Stimulated activated naive CD8-positive, alpha-beta T cell treated with anti-CD3 and anti-CD28 coated beads, Interleukin-15, amount 100 ng/mL, for 72 hours (primary cell): ENCODE measurements at regions not wholly inside any gene's neighbourhood (a gene's known extent, or its start where the extent isn't known, plus 50 kb on each side); places are given as distances from the start of the nearest gene placed in this dataset.
A peak's percentile ranks its signal among the peaks of the same experiment; 100 is the strongest.

Source experiments
- ATAC-seq: fragments of 150-1000 bp; cut with Tn5 transposase; 2 replicates; pipeline ENCODE4 v1.10.0; 2021; ENCODE audit warnings: mild to moderate bottlenecking, moderate library complexity
- DNase-seq, 2 donors: peaks; one replicate each; pipeline ENCODE4 v3.0.0; 2021 to 2022
- H3K27ac Mint-ChIP-seq, 2 donors: one replicate each; pipeline ENCODE4 v1.8.0; 2022; ENCODE audit warnings: mild to moderate bottlenecking in 2 of 2, mixed read lengths in 2 of 2, moderate library complexity in 2 of 2
- H3K27me3 Mint-ChIP-seq: one replicate; pipeline ENCODE4 v1.8.0; 2022; ENCODE audit warnings: mixed read lengths
- H3K4me1 Mint-ChIP-seq: one replicate; pipeline ENCODE4 v1.8.0; 2022; ENCODE audit warnings: mild to moderate bottlenecking, mixed read lengths
- H3K4me3 Mint-ChIP-seq, 2 donors: one replicate each; pipeline ENCODE4 v1.8.0; 2022; ENCODE audit warnings: mild to moderate bottlenecking in 2 of 2, mixed read lengths in 2 of 2, moderate library complexity in 1 of 2
- H3K9me3 Mint-ChIP-seq, 2 donors: one replicate each; pipeline ENCODE4 v1.8.0; 2022; ENCODE audit warnings: mixed read lengths in 2 of 2

DNA sequence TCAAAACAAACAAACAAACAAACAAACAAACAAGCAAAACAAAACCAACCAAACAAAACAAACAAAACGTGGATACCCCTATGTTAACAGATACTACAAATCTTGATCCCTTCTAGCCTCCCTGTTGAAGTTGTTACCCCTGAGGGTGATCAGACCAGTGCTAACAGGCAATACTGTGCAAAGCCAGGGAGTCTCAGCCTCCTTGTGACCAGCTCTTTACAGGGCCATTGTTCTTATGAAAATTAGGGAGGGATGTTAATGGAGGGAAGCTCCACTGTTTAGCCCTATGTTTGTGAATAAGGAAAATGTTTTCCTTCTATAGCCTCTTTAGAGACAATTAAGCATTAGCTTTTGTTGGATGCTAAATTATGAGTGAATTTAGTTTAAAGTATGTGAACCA lies 1072.1 kb upstream of the WWC1 start:
- DNase-seq (no peak), ATAC-seq (no peak)
- no peak overlapping the region for H3K27ac Mint-ChIP-seq
- peaks cover 0 to 5% of the 10 kb centered on the region in 2 donors for H3K9me3 Mint-ChIP-seq
- H3K4me1 Mint-ChIP-seq, result no peaks in the 10 kb centered on the region
- no peaks in the 10 kb centered on the region for H3K27me3 Mint-ChIP-seq
- H3K4me3 Mint-ChIP-seq, result no peak overlapping the region

DNA sequence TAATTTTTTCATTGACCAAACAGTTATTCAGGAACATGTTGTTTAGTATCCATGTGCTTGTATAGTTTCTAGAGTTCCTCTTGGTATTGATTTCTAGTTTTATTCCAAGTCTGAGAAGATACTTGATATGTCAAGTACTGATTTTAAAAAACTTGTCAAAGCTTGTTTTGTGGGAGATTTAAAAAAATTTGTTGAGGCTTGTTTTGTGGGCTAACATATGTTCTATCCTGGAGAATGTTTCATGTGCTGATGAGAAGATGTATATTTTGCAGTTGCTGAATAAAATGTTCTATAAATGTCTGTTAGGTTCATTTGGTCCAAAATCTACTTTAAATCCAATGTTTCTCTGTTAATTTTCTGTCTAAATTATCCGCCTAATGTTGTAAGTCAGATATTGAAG lies 1065.1 kb upstream of the WWC1 start:
- DNase-seq (no peak), ATAC-seq (no peak)
- Mint-ChIP-seq H3K4me3 (no peak overlapping the region), H3K4me1 (no peaks in the 10 kb centered on the region), H3K27ac (no peak overlapping the region), H3K27me3 (no peaks in the 10 kb centered on the region), H3K9me3 (peaks cover 22 to 26% of the 10 kb centered on the region in 2 donors)

DNA sequence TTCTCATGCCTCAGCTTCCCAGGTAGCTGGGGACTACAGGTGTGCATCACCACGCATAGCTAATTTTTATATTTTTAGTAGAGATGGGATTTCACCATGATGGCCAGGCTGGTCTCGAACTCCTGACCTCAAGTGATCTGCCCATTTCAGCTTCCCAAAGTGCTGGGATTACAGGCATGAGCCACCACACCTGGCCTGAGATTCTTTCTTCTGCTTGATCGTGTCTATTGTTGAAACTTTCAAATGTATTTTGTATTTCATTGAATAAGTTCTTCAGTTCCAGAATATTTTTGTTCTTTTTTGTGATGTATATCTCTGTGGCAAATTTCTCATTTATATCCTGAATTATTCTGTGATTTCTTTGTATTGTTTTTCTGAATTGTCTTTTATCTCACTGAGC lies 1063.3 kb upstream of the WWC1 start:
- Mint-ChIP-seq H3K4me1 (no peaks in the 10 kb centered on the region), H3K27me3 (no peaks in the 10 kb centered on the region), H3K27ac (no peak overlapping the region), H3K4me3 (no peak overlapping the region), H3K9me3 (peaks cover 24 to 26% of the 10 kb centered on the region in 2 donors)
- ATAC-seq (no peak), DNase-seq (no peak)

DNA sequence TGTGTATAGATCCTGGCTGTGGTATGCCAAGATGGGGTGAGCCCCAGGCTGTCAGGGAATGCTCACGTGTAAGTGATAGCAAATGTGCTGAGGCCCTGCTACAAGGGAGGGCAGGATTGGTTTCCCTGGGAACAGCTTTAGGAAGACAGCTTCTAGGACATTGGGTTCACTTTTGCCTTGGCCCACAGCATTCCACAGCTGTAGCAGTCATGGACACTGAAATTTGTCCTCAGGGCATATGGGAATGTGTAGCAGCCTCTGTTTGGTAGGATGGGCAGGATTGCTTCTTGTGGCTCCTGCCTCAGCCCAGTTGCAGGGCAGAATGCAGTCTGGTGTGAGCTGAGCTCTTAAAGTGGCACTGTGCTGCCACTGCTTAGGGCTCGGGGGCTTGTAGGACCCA lies 1061.7 kb upstream of the WWC1 start:
- no peak for ATAC-seq
- DNase-seq, result no peak
- no peak overlapping the region for H3K4me3 Mint-ChIP-seq
- H3K4me1 Mint-ChIP-seq, result no peaks in the 10 kb centered on the region
- H3K27ac Mint-ChIP-seq, result no peak overlapping the region
- H3K27me3 Mint-ChIP-seq, result no peaks in the 10 kb centered on the region
- peaks cover 19 to 27% of the 10 kb centered on the region in 2 donors for H3K9me3 Mint-ChIP-seq

DNA sequence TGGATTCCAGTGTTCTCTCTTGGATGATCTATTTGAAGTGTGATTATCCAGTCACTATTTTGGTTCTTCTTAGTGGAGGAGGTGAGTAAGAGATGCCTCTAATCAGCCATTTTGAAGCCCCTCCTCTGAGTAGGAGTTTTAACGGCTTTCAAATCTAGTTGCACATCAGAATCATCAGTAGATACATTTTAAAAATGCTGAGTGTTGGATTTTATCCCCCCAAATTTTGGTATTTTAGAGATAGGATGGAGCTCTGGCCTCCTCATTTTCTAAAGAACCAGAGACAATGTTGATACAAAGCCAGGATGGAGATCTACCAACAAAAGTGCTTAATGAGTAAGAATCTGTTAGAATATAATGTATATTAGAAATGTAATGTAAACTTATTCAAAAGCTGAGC lies 1061.0 kb upstream of the WWC1 start:
- Mint-ChIP-seq H3K4me3 (no peak overlapping the region), H3K27me3 (no peaks in the 10 kb centered on the region), H3K9me3 (peaks cover 19 to 30% of the 10 kb centered on the region in 2 donors), H3K4me1 (no peaks in the 10 kb centered on the region), H3K27ac (no peak overlapping the region)
- ATAC-seq (no peak), DNase-seq (no peak)

DNA sequence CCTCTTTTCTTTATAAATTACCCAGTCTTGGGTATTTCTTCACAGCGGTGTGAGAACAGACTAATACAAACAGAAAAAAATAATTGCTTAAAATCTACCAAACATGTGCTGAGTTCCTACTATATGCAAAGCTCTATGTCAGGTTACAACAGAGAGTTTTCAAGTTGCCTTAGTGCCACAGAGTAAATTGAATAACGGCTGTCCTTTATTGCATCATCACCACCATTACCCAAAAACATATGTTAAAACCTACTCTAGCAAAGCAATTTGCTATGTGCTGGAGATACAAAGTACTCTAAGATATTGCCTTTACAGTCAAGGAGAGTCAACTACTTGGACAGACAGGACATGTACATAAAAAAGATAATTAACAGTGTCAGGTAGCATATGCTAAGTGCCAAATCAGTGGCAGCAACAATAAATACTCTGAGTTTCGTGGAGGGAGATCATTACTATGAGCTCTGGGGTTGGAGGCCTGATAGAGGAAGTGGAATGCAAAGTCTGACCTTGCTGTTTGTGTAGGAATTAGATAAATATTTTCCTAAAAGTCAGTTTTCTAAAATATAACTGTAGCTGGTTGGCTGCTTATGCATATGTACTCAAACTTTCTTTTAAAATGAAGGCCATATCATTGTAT lies 1058.7 kb upstream of the WWC1 start:
- H3K4me1 Mint-ChIP-seq, result no peaks in the 10 kb centered on the region
- DNase-seq, result no peak
- no peak overlapping the region for H3K4me3 Mint-ChIP-seq
- H3K27ac Mint-ChIP-seq, result no peak overlapping the region
- peaks cover 13 to 21% of the 10 kb centered on the region in 2 donors for H3K9me3 Mint-ChIP-seq
- no peak for ATAC-seq
- no peaks in the 10 kb centered on the region for H3K27me3 Mint-ChIP-seq

DNA sequence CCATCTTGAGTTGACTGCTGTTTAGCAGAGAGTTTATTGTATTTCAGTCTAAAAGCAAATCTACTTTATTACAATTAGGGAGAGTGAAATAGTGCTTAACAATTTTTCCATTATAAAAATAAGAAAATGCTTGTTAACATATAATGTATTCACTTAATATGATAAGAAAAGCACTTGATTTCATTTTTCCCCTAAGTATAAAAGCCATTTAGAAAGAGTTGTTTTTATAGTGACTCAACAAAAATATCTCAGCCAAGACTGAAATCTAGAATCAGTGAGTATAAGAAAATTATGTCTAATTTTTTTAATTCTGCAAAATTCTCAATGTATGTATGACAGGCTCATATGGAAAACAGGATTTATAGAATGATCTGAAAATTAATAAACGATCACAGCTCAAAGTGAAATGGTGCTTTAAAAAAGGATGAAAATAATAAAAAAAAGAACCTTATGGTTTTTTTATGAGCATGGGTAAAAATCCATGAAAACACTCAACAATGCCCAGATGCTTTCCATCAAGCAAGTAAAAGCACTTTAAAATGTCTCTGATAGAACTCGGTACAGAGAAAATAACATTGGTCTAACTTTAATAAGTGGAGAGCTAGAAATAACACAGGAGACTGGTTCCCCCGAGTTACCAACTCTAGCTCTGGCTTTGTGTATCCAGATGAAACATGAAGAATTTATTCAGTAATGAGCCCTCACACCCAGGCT lies 1057.8 kb upstream of the WWC1 start:
- no peak overlapping the region for H3K4me3 Mint-ChIP-seq
- no peak overlapping the region for H3K27ac Mint-ChIP-seq
- ATAC-seq, result no peak
- H3K4me1 Mint-ChIP-seq, result no peaks in the 10 kb centered on the region
- peaks cover 13 to 20% of the 10 kb centered on the region in 2 donors for H3K9me3 Mint-ChIP-seq
- DNase-seq, result no peak
- no peaks in the 10 kb centered on the region for H3K27me3 Mint-ChIP-seq

DNA sequence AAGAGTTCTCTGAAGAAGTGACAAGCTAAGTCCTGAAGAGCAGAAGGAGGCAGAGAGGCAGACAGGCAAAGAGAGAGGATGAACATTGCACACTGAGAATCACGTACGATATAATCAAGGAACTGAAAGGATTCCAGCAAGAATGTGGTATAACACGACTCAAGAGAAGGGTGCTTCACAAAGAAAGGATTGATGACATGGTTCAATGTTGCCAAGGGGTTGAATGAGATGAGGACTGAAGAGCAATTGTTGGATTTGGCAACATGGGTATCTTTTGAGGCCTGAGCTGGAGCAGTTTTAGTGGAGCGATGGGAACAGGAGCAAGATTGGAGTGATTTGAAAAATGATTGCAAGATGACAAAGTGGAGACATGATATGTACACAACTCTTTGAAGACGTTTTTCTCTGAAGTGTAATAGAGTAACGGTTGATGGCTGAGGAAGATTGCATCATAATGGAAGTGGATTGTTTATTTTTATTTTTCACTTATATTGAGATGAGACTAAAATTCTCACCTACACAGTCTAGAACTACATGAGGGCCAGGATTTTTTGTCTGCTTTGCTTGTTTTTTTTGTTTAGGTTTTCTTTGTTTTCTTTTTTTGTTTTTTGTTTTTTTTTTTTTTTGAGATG lies 1049.9 kb upstream of the WWC1 start:
- DNase-seq (no peak), ATAC-seq (no peak)
- H3K4me3 Mint-ChIP-seq, result no peak overlapping the region
- H3K27me3 Mint-ChIP-seq, result no peaks in the 10 kb centered on the region
- no peaks in the 10 kb centered on the region for H3K4me1 Mint-ChIP-seq
- no peak overlapping the region for H3K27ac Mint-ChIP-seq
- H3K9me3 Mint-ChIP-seq, result peaks cover 0 to 20% of the 10 kb centered on the region in 2 donors

DNA sequence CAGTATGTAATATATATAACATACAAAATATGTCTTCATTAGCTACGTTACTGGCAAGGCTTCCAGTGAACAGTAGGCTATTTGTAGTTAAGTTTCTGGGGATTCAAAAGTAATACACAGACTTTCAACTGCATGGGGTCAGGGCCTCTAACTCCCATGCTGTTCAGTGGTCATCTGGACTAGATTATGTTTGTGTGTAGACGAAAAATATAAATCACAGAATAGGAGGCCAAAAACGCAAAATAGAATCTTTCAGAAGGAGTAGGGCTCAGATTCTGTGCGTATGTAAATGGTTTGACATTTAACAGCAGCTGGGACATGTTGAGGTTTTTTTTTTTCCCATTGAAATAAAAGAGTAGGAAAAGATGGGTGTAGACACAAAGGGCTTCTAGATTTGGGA lies 1048.7 kb upstream of the WWC1 start:
- H3K4me3 Mint-ChIP-seq, result no peak overlapping the region
- no peak for DNase-seq
- no peaks in the 10 kb centered on the region for H3K4me1 Mint-ChIP-seq
- H3K27ac Mint-ChIP-seq, result no peak overlapping the region
- H3K27me3 Mint-ChIP-seq, result no peaks in the 10 kb centered on the region
- H3K9me3 Mint-ChIP-seq, result peaks cover 0 to 20% of the 10 kb centered on the region in 2 donors
- ATAC-seq, result no peak

DNA sequence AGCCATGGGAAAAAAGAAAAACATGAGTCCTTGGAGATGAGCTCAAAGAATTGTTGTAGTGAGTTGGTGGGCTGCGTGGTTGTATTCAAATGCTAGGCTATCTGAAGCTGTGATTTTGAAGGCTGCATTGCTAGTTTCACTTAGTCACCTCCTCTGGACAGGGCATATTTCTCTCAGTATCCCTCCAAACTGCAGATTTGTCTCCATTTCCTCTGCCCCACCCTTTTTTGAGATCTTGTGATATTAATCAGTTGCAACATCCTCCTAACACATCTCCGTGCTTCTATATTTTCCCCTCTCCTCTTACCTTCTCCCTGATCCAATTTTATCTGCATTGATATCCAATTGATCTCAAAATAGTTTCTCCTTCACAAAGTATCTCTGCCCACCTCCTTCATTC lies 1048.0 kb upstream of the WWC1 start:
- Mint-ChIP-seq H3K4me3 (no peak overlapping the region), H3K27ac (no peak overlapping the region), H3K9me3 (peaks cover 0 to 24% of the 10 kb centered on the region in 2 donors), H3K27me3 (no peaks in the 10 kb centered on the region), H3K4me1 (no peaks in the 10 kb centered on the region)
- ATAC-seq, result no peak
- no peak for DNase-seq

DNA sequence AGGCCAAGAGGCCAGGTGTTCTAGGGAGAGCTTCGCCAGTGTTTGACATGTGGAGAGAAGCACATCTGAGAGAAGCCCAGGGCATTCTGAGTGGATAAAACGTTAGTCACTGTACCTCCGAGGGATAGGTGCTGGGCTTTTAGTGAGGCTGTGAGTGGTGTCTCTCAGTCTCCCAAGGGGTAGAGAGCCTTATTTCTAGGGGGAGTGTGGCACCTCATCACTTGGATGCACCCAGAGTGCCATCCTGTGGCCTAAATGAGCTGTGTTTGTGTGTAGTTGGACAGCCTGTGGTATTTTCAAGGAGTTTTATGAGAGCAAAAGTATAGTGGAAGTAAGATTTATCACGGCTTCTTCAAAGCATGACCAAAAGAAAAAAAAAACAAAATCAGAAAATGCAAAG lies 1046.9 kb upstream of the WWC1 start:
- H3K4me3 Mint-ChIP-seq, result no peak overlapping the region
- no peaks in the 10 kb centered on the region for H3K27me3 Mint-ChIP-seq
- no peak for ATAC-seq
- H3K4me1 Mint-ChIP-seq, result no peaks in the 10 kb centered on the region
- no peak for DNase-seq
- H3K9me3 Mint-ChIP-seq, result peaks cover 0 to 17% of the 10 kb centered on the region in 2 donors
- no peak overlapping the region for H3K27ac Mint-ChIP-seq

DNA sequence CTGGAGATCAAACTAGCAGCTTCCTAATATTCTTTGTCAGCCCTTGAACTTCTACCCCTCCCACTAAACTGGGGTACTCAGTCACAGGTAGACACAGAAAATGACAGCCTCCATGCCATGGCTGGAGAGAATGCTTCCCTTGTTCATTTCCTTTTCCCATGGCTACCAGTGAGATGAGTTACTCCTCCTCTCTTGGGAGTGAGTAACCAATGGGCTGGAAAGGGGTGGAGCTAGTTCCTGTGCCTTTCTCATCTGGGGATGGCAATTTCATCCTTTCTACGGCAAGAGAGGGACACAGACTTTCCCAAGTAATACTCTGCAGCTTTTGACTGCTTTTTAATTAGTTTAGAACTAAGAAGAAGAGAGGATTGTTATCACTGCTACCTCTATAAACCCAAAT lies 1045.6 kb upstream of the WWC1 start:
- Mint-ChIP-seq H3K9me3 (peaks cover 0 to 14% of the 10 kb centered on the region in 2 donors), H3K4me1 (no peaks in the 10 kb centered on the region), H3K27me3 (no peaks in the 10 kb centered on the region), H3K27ac (no peak overlapping the region), H3K4me3 (no peak overlapping the region)
- ATAC-seq (no peak), DNase-seq (no peak)

DNA sequence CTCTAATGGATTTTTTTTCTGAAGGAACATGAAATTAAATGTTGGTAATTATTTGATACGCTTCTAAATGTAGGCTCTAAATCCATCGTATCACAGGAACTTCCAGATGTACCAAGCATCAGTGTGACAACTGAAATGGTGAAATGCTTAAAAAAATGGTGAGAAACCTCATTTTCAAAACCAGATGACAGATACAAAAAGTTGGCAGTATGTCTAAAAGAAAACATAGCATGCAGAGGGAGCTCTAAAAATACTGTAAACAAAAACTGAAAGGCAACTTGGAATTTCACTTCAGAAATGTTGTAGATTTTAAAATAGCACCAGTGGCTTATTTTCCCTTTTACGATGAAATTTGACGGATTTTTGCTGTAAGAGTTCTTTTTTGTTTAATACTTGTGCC lies 1043.6 kb upstream of the WWC1 start:
- no peak for DNase-seq
- no peak for ATAC-seq
- Mint-ChIP-seq H3K27me3 (no peaks in the 10 kb centered on the region), H3K9me3 (peaks cover 0 to 4% of the 10 kb centered on the region in 2 donors), H3K4me3 (no peak overlapping the region), H3K27ac (no peak overlapping the region), H3K4me1 (no peaks in the 10 kb centered on the region)

DNA sequence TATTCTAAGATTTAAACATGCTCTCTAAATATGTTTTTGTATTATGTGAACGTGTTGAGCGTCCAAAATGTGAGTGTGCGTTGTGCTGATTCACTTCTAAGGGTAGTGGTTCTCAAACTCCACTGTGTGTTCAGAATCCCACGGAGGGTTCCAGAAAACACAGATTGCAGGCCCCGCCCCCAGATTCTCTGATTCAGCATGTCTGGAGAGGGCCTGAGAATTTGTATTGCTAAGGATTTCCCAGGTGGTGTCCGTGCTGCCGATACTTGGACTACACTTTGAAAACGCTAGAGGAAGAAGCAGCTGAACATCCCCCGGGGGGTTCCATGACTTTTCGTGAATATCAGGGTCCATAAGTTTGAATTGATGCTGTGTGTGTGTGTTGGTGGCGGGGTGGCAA lies 1043.2 kb upstream of the WWC1 start:
- DNase-seq, result no peak
- H3K4me1 Mint-ChIP-seq, result no peaks in the 10 kb centered on the region
- H3K27ac Mint-ChIP-seq, result peak overlapping the region in 1 of 2 donors; percentile 87
- H3K27me3 Mint-ChIP-seq, result no peaks in the 10 kb centered on the region
- H3K9me3 Mint-ChIP-seq, result peaks cover 0 to 4% of the 10 kb centered on the region in 2 donors
- no peak overlapping the region for H3K4me3 Mint-ChIP-seq
- ATAC-seq, result no peak

DNA sequence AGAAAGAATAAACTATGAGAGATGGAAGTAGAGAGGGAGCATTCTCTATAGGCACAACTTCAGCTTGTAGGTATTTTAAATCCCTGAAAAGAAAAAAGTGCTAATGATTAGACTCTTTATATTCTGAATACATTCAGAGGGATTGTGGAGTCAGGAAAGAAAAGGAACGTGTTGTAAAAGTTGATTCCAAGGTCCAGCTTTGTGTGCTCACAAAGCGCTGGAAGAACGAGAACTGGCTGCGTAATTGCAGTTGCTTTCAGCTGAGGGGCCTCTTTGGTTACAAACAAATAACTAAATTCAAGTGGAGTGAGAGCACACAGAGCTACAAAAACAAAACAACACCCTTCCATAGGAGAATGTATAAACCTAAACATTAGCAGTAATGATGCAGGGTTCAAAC lies 1040.4 kb upstream of the WWC1 start:
- H3K27ac Mint-ChIP-seq, result no peak overlapping the region
- H3K4me3 Mint-ChIP-seq, result no peak overlapping the region
- H3K4me1 Mint-ChIP-seq, result no peaks in the 10 kb centered on the region
- H3K27me3 Mint-ChIP-seq, result no peaks in the 10 kb centered on the region
- no peak for ATAC-seq
- H3K9me3 Mint-ChIP-seq, result peaks cover 0 to 4% of the 10 kb centered on the region in 2 donors
- DNase-seq, result no peak

DNA sequence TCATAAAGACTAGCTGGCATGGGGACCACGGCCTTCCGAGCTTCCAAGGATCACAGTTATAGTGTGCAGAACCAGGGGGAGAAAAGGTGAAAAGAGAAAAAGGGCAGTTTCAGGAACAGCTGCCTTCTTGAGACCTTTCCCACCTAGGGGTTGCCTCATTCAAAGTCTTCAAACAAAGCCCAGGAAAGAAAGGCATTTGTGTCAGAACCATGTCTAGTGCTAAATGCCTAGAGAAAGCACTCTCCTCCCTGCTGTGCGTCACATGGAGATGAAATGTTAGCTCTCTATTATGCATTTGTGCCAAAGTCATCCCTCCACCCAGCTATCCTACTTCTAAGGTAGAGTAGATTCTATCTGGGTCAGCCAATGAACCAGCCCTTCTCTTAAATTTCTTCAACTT lies 1037.3 kb upstream of the WWC1 start:
- Mint-ChIP-seq H3K4me3 (no peak overlapping the region), H3K27ac (no peak overlapping the region), H3K27me3 (no peaks in the 10 kb centered on the region), H3K4me1 (no peaks in the 10 kb centered on the region), H3K9me3 (no peaks in the 10 kb centered on the region)
- no peak for DNase-seq
- no peak for ATAC-seq
